IMR-90 (cell line): ENCODE measurements at regions not wholly inside any gene's neighbourhood (a gene's known extent, or its start where the extent isn't known, plus 50 kb on each side); places are given as distances from the start of the nearest gene placed in this dataset.

ENCODE experiments used
- ATAC-seq: fragments of 200-7000 bp; cut with Tn5 transposase; 2 replicates; pipeline ENCODE4 v1.9.1; 2020; ENCODE audit warnings: low read depth, mild to moderate bottlenecking, moderate library complexity
- BruUV-seq: library from RNA; stranded (reverse); fragments of 400-500 nt; replicated peaks from 2 replicates; lab custom pipeline; 2021; lab: Mats Ljungman, UMichigan
- CTCF ChIA-PET: fragments of 300-600 bp; formaldehyde crosslinking; extraction: SDS; loops from one replicate; lab custom pipeline; 2021; ENCODE audit warnings: antibody characterized with exemption; lab: Yijun Ruan, JAX
- POLR2A ChIA-PET: fragments of 300-600 bp; sonication (Branson Sonifier 250); formaldehyde crosslinking; loops from one replicate; lab custom pipeline; 2022; ENCODE audit warnings: antibody characterized with exemption; ENCODE audit not compliant: unreplicated experiment; lab: Charles Lee
- DNase-seq: peaks from one replicate; pipeline ENCODE4 v3.0.0; 2013
- H2AFZ ChIP-seq: replicated peaks from 2 replicates; pipeline ENCODE3; 2013; ENCODE audit warnings: low read length, mild to moderate bottlenecking; ENCODE audit not compliant: poor library complexity
- H2AK5ac ChIP-seq: 2 replicates; pipeline ENCODE4 v1.6.1; 2013; ENCODE audit warnings: low read depth, low read length, inconsistent platforms
- H2AK9ac ChIP-seq: replicated peaks from 2 replicates; pipeline ENCODE3; 2013; ENCODE audit warnings: mild to moderate bottlenecking, low read depth, low read length, moderate library complexity; ENCODE audit not compliant: poor library complexity
- H2BK120ac ChIP-seq: 2 replicates; pipeline ENCODE4 v1.6.1; 2013; ENCODE audit warnings: low read depth, low read length, inconsistent platforms
- H2BK15ac ChIP-seq: 3 replicates; pipeline ENCODE4 v1.6.1; 2013; ENCODE audit warnings: low read depth, low read length, inconsistent platforms
- H2BK20ac ChIP-seq: 2 replicates; pipeline ENCODE4 v1.6.1; 2013; ENCODE audit warnings: low read depth, mild to moderate bottlenecking, inconsistent platforms, low read length, moderate library complexity
- H2BK5ac ChIP-seq: 2 replicates; pipeline ENCODE4 v1.6.1; 2013; ENCODE audit warnings: mild to moderate bottlenecking, low read depth, low read length, inconsistent platforms; ENCODE audit not compliant: poor library complexity, severe bottlenecking
- H3K14ac ChIP-seq: replicated peaks from 2 replicates; pipeline ENCODE4 v1.6.1; 2013; ENCODE audit warnings: low read depth, low read length, inconsistent platforms
- H3K18ac ChIP-seq: 2 replicates; pipeline ENCODE4 v1.6.1; 2013; ENCODE audit warnings: low read depth, low read length, control low read depth
- H3K23ac ChIP-seq: 2 replicates; pipeline ENCODE4 v1.6.1; 2013; ENCODE audit warnings: low read depth, low read length, inconsistent platforms
- H3K27ac ChIP-seq: 2 replicates; pipeline ENCODE4 v1.5.1; 2013; ENCODE audit warnings: mild to moderate bottlenecking, control low read depth, low read length; ENCODE audit not compliant: insufficient read depth
- H3K27me3 ChIP-seq: 2 replicates; pipeline ENCODE4 v1.6.1; 2013; ENCODE audit warnings: low read length; ENCODE audit not compliant: control insufficient read depth, insufficient read depth
- H3K36me3 ChIP-seq: 2 replicates; pipeline ENCODE4 v1.6.1; 2013; ENCODE audit warnings: low read length, mixed read lengths; ENCODE audit not compliant: control insufficient read depth, insufficient read depth
- H3K4ac ChIP-seq: 2 replicates; pipeline ENCODE4 v1.6.1; 2013; ENCODE audit warnings: low read depth, low read length, inconsistent platforms
- H3K4me1 ChIP-seq: 2 replicates; pipeline ENCODE4 v1.6.1; 2013; ENCODE audit warnings: low read length, mixed read lengths; ENCODE audit not compliant: control insufficient read depth, insufficient read depth
- H3K4me2 ChIP-seq: 2 replicates; pipeline ENCODE4 v1.6.1; 2013; ENCODE audit warnings: low read depth, mild to moderate bottlenecking, control low read depth, low read length, moderate library complexity
- H3K4me3 ChIP-seq: 2 replicates; pipeline ENCODE4 v1.5.1; 2013; ENCODE audit warnings: low read depth, mild to moderate bottlenecking, control low read depth, low read length, moderate library complexity; ENCODE audit not compliant: insufficient read depth
- H3K56ac ChIP-seq: 2 replicates; pipeline ENCODE4 v1.6.1; 2013; ENCODE audit warnings: low read length, inconsistent platforms; ENCODE audit not compliant: insufficient read depth; ENCODE audit errors: extremely low read depth
- H3K79me1 ChIP-seq, 2 experiments: 2 replicates each; pipeline ENCODE4 v1.6.1; 2013; ENCODE audit warnings: low read length in 2 of 2, inconsistent platforms in 1 of 2, low read depth in 1 of 2
- H3K9ac ChIP-seq: 2 replicates; pipeline ENCODE4 v1.6.1; 2013; ENCODE audit warnings: low read depth, low read length, control low read depth
- H3K9me1 ChIP-seq: 2 replicates; pipeline ENCODE4 v1.6.1; 2013; ENCODE audit warnings: low read length, inconsistent platforms; ENCODE audit not compliant: insufficient read depth
- H3K9me3 ChIP-seq: 2 replicates; pipeline ENCODE4 v1.6.1; 2013; ENCODE audit warnings: low read length; ENCODE audit not compliant: control insufficient read depth, insufficient read depth
- H4K20me1 ChIP-seq: 2 replicates; pipeline ENCODE4 v1.6.1; 2013; ENCODE audit warnings: low read length, inconsistent platforms; ENCODE audit not compliant: insufficient read depth
- H4K5ac ChIP-seq: 2 replicates; pipeline ENCODE4 v1.6.1; 2013; ENCODE audit warnings: mild to moderate bottlenecking, low read depth, low read length, control low read depth
- H4K8ac ChIP-seq, 2 experiments: 2 replicates each; pipeline ENCODE4 v1.6.1; 2013; ENCODE audit warnings: low read depth in 2 of 2, low read length in 2 of 2, control low read depth in 1 of 2, inconsistent platforms in 1 of 2
- H4K91ac ChIP-seq: 2 replicates; pipeline ENCODE4 v1.6.1; 2013; ENCODE audit warnings: low read depth, low read length, inconsistent platforms; ENCODE audit not compliant: insufficient read depth
- BHLHE40 ChIP-seq: fragments of 150-350 bp; IDR thresholded peaks from 2 replicates; pipeline ENCODE4 v1.6.1; 2016; ENCODE audit warnings: mild to moderate bottlenecking, low read depth, low read length
- CEBPB ChIP-seq: IDR thresholded peaks from 2 replicates; pipeline ENCODE4 v1.6.1; 2012; ENCODE audit warnings: low read depth, low read length, improper control_type of control experiment
- CHD1 ChIP-seq: IDR thresholded peaks from 2 replicates; pipeline ENCODE4 v1.6.1; 2012; ENCODE audit warnings: low read depth, low read length, improper control_type of control experiment
- ELK1 ChIP-seq: fragments of 150-350 bp; IDR thresholded peaks from 2 replicates; pipeline ENCODE4 v1.6.1; 2016; ENCODE audit warnings: low read depth, mild to moderate bottlenecking, low read length, moderate library complexity, borderline replicate concordance
- FOS ChIP-seq: fragments of 150-350 bp; IDR thresholded peaks from 2 replicates; pipeline ENCODE4 v1.6.1; 2016; ENCODE audit warnings: low read depth, low read length
- MAZ ChIP-seq: IDR thresholded peaks from 2 replicates; pipeline ENCODE4 v1.6.1; 2012; ENCODE audit warnings: low read depth, mild to moderate bottlenecking, low read length, improper control_type of control experiment, moderate library complexity, borderline replicate concordance
- MXI1 ChIP-seq: IDR thresholded peaks from 2 replicates; pipeline ENCODE4 v1.6.1; 2012; ENCODE audit warnings: low read depth, mild to moderate bottlenecking, low read length, moderate library complexity, borderline replicate concordance
- RAD21 ChIP-seq: IDR thresholded peaks from 2 replicates; pipeline ENCODE4 v1.6.1; 2012; ENCODE audit warnings: low read length, improper control_type of control experiment
- RCOR1 ChIP-seq: IDR thresholded peaks from 2 replicates; pipeline ENCODE4 v1.6.1; 2012; ENCODE audit warnings: mild to moderate bottlenecking, low read length, improper control_type of control experiment; ENCODE audit not compliant: insufficient replicate concordance
- RFX5 ChIP-seq: IDR thresholded peaks from 2 replicates; pipeline ENCODE4 v1.8.0; 2012; ENCODE audit warnings: low read depth, mild to moderate bottlenecking, low read length, moderate library complexity
- SMC3 ChIP-seq: fragments of 150-350 bp; IDR thresholded peaks from 2 replicates; pipeline ENCODE4 v1.6.1; 2016; ENCODE audit warnings: low read depth, mild to moderate bottlenecking, antibody characterized with exemption, low read length, moderate library complexity
- USF2 ChIP-seq: fragments of 150-350 bp; IDR thresholded peaks from 2 replicates; pipeline ENCODE4 v1.6.1; 2017; ENCODE audit warnings: mild to moderate bottlenecking, antibody characterized with exemption, low read length, low read depth
- WGBS, 2 experiments: methylation state at CpG; one replicate each; pipeline versions ENCODE4 v1.1.5 to v1.1.7; 2013; ENCODE audit warnings: missing lambda C conversion rate in 2 of 2; ENCODE audit not compliant: insufficient read length in 1 of 2; ENCODE audit errors: extremely low coverage in 2 of 2; 5-methylcytosine and 5-hydroxymethylcytosine counted together
- dilution Hi-C: fragments of 300-500 bp; cut with HindIII; formaldehyde crosslinking; loops from one replicate; pipeline ENCODE4 v1.14.3; 2018; ENCODE audit warnings: low sequenced_read_pairs; ENCODE audit not compliant: unreplicated experiment
- in situ Hi-C: fragments of 300-500 bp; cut with MboI; formaldehyde crosslinking; loops from 3 replicates; pipeline ENCODE4 v1.14.3; 2019; ENCODE audit warnings: low sequenced_read_pairs, inconsistent platforms, mixed read lengths
- intact Hi-C: fragments of 100-400 bp; cut with micrococcal nuclease; formaldehyde crosslinking; loops from 2 replicates; pipeline ENCODE4 v1.10.0; 2022
- TF ChIP-seq, protein P1 (sequence below): conservative IDR thresholded peaks from 2 replicates; pipeline ENCODE4 v1.5.1; 2012; ENCODE audit warnings: mild to moderate bottlenecking, low read depth, low read length, improper control_type of control experiment

GRCh38 chr17:31646642-31647041, 212.4 kb downstream of the COPRS start:
- Histone ChIP-seq H3K14ac (no peak overlapping the region), H2AK5ac (no peak overlapping the region), H3K4me2 (no peak overlapping the region), H3K27me3 (no peaks in the 10 kb centered on the region), H3K4me1 (no peaks in the 10 kb centered on the region), H4K91ac (no peak overlapping the region), H3K56ac (no peak overlapping the region), H3K79me1 (no peaks in the 10 kb centered on the region), H2AFZ (no peak overlapping the region), H4K8ac (no peak overlapping the region), H2BK15ac (no peak overlapping the region), H2AK9ac (no peak overlapping the region), H3K4me3 (no peak overlapping the region), H2BK120ac (no peak overlapping the region), H3K4ac (no peak overlapping the region), H2BK20ac (no peak overlapping the region), H2BK5ac (no peak overlapping the region), H3K9me3 (peaks cover 18% of the 10 kb centered on the region), H4K20me1 (no peaks in the 10 kb centered on the region), H3K18ac (no peak overlapping the region), H3K27ac (no peak overlapping the region), H3K9ac (no peak overlapping the region), H3K36me3 (no peaks in the 10 kb centered on the region), H3K23ac (no peak overlapping the region), H3K9me1 (no peaks in the 10 kb centered on the region), H4K5ac (no peak overlapping the region)
- no CpG with 5 or more reads among the region's 2 CpGs for WGBS, 2 experiments
- dilution Hi-C loops (no loop called here), intact Hi-C loops (loop anchor here (5.0 kb wide), 1 partner anchor 36 kb away; no protein-coding TSS in a partner anchor), in situ Hi-C loops (no loop called here)
- DNase-seq (no peak), ATAC-seq (no peak)
- POLR2A ChIA-PET = interaction anchor here (0.7 kb wide), 1 partner anchor 62 kb away, joined by 3 read pairs; no protein-coding TSS in a partner anchor
- no TSS peak for BruUV-seq
- CTCF ChIA-PET = no interaction called here
- no peak for TF ChIP-seq FOS
- no peak for TF ChIP-seq MXI1
- TF ChIP-seq RFX5 = no peak
- no peak for TF ChIP-seq RAD21
- no peak for TF ChIP-seq BHLHE40
- TF ChIP-seq RCOR1 = no peak
- no peak for TF ChIP-seq ELK1
- TF ChIP-seq USF2 = no peak
- no peak for TF ChIP-seq MAZ
- no peak for TF ChIP-seq CHD1
- TF ChIP-seq, protein P1, sequence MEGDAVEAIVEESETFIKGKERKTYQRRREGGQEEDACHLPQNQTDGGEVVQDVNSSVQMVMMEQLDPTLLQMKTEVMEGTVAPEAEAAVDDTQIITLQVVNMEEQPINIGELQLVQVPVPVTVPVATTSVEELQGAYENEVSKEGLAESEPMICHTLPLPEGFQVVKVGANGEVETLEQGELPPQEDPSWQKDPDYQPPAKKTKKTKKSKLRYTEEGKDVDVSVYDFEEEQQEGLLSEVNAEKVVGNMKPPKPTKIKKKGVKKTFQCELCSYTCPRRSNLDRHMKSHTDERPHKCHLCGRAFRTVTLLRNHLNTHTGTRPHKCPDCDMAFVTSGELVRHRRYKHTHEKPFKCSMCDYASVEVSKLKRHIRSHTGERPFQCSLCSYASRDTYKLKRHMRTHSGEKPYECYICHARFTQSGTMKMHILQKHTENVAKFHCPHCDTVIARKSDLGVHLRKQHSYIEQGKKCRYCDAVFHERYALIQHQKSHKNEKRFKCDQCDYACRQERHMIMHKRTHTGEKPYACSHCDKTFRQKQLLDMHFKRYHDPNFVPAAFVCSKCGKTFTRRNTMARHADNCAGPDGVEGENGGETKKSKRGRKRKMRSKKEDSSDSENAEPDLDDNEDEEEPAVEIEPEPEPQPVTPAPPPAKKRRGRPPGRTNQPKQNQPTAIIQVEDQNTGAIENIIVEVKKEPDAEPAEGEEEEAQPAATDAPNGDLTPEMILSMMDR = no peak
- no peak for TF ChIP-seq CEBPB
- TF ChIP-seq SMC3 = no peak
